Vagina (tissue), 2 donors: ENCODE measurements at regions not wholly inside any gene's neighbourhood (a gene's known extent, or its start where the extent isn't known, plus 50 kb on each side); places are given as distances from the start of the nearest gene placed in this dataset.
"Not testable (repeated sequence)": the region's sequence is repeated elsewhere in the genome, so short reads cannot be mapped to it uniquely, and the experiment has no call there.

Experiments used
- DNase-seq, 2 donors: peaks; one replicate each; pipeline ENCODE4 v3.0.0-alpha.2; 2017; ENCODE audit errors: extremely low spot score in 2 of 2
- H3K27ac ChIP-seq: fragments of 200-600 bp; sonication (generic); one replicate; pipeline ENCODE4 v1.5.1; 2019
- H3K27me3 ChIP-seq: fragments of 200-600 bp; sonication (generic); one replicate; pipeline ENCODE4 v1.5.1; 2019
- H3K36me3 ChIP-seq, 2 donors: fragments of 200-600 bp; sonication (generic); one replicate each; pipeline ENCODE4 v1.5.1; 2017 to 2019
- H3K4me1 ChIP-seq: fragments of 200-600 bp; sonication (generic); one replicate; pipeline ENCODE4 v1.5.1; 2019
- H3K4me3 ChIP-seq, 2 donors: fragments of 200-600 bp; sonication (generic); 1 replicate in 1 of 2; 2 replicates in 1 of 2; pipeline ENCODE4 v1.5.1; 2016 to 2019
- H3K9me3 ChIP-seq: fragments of 200-600 bp; sonication (generic); one replicate; pipeline ENCODE4 v1.5.1; 2019
- POLR2A ChIP-seq, 2 donors: fragments of 450-650 bp; IDR thresholded peaks; one replicate each; pipeline ENCODE4 v1.6.1; 2017; ENCODE audit warnings: antibody characterized with exemption in 2 of 2, mild to moderate bottlenecking in 2 of 2, moderate library complexity in 2 of 2
- POLR2AphosphoS5 ChIP-seq, 2 donors: sonication (generic); formaldehyde crosslinking; IDR thresholded peaks; one replicate each; pipeline ENCODE4 v1.9.0; 2017; ENCODE audit warnings: antibody characterized with exemption in 2 of 2, mild to moderate bottlenecking in 2 of 2, low read depth in 1 of 2; ENCODE audit not compliant: insufficient read depth in 1 of 2
- intact Hi-C: fragments of 100-400 bp; cut with DNase I; formaldehyde crosslinking; loops from one replicate; pipeline ENCODE4 v1.15.1; 2023

GRCh38 chr16:29294400-29294933 is 112.0 kb downstream of the NPIPB11 start:
- intact Hi-C loops, DNase-seq, H3K27ac ChIP-seq, H3K9me3 ChIP-seq, H3K4me3 ChIP-seq, H3K36me3 ChIP-seq, H3K27me3 ChIP-seq: not testable (repeated sequence)
- peaks cover 26% of the 10 kb centered on the region for H3K4me1 ChIP-seq

- H3K4me1 ChIP-seq, result peaks cover 33% of the 10 kb centered on the region
- H3K4me3 ChIP-seq, H3K9me3 ChIP-seq, intact Hi-C loops, H3K36me3 ChIP-seq, DNase-seq, H3K27me3 ChIP-seq: not testable (repeated sequence)
- H3K27ac ChIP-seq, result peak overlapping the region; percentile 83
These were observed 113.0 kb downstream of the NPIPB11 start for GRCh38 chr16:29293545-29293944.

GRCh38 chr16:29292952-29293471 is 113.5 kb downstream of the NPIPB11 start:
- Histone ChIP-seq H3K4me1 (peaks cover 33% of the 10 kb centered on the region), H3K27ac (peak overlapping the region; percentile 83)
- H3K4me3 ChIP-seq, DNase-seq, H3K36me3 ChIP-seq, intact Hi-C loops, H3K27me3 ChIP-seq, H3K9me3 ChIP-seq: not testable (repeated sequence)

DNA sequence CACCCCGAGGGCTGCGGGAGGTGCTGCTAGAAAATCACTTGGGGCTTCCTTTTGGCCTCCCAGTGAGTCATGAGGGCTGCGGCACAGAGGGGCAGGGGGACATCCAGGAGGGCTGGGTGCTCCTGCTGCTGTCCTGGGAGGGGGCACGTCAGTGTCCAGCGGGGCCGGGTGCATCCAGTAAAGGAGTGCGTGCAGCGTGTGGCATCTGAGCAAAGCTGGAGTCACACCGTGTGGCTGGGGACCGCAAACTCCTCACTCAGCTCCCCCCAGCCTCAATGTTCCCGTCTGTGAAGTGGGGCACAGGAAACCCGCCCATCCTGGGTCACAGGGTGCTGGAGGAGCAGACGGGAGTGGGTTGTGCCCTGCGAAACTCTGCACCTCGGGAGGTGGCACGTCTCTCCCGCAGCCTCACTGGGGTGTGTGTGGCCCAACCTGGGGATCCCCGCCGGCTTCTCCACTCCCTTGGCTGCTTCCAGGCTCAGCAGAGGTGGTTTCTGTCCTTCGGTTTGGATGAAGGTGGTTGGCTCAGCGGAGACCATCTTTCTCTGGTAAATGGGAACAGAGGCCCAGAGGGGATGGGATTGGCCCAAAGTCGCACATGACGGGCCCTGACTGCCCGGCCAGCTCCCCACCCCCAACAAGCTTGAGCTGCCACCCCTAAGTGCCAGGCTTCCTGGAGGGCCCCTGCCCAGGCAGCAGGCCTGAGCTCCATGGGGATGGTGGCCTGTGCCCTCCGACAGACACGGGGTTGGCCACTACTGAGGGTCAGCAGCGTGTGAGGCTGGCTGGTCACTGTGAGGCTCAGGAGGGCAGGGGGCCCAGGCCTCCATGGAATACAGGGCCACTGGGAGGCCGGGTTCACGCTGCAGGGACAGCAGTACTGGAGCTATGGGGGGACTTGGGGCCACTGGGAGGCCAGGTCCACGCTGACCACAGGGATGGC is 114.9 kb downstream of the NPIPB11 start:
- H3K9me3 ChIP-seq, DNase-seq, H3K27me3 ChIP-seq, H3K4me3 ChIP-seq, H3K36me3 ChIP-seq, intact Hi-C loops: not testable (repeated sequence)
- Histone ChIP-seq H3K4me1 (peaks cover 38% of the 10 kb centered on the region), H3K27ac (peak overlapping the region; percentile 83)

DNA sequence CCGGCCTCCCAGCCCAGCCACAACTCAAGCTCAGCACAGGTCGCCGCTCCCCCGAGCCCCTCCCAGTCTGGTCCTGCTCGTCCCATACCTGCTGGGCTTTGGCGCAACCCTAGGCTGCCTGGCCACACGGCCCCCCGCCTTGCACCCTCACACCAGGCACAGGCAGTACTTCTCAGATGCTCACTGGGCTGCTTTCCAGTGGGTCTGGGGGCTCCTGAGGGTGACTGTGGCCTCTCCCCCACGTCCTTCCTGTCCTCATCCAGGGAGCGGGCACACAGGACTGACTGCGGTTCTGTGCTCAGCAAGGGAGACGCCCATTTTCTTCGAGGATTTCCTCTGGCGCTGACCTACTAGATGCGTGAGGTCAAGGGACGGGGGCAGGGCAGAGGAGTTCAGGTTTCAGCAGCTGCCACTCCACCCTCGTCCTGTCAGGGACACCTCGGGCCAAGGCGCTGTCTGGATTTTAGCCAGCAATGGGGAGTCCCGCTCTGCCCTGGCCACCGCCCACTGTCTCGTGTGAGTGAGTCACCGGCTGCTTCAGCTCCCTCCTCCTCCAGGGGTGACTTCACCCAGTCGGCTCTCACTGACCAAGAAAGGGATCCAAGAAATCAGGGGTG is 115.8 kb downstream of the NPIPB11 start:
- peak in 1 of 2 donors; percentile 97 for DNase-seq
- Histone ChIP-seq H3K9me3 (no peaks in the 10 kb centered on the region), H3K4me1 (peaks cover 38% of the 10 kb centered on the region), H3K27me3 (no peaks in the 10 kb centered on the region), H3K4me3 (peak overlapping the region; percentile 20 to 28), H3K27ac (peak overlapping the region; percentile 83), H3K36me3 (no peaks in the 10 kb centered on the region)
- intact Hi-C loops, result no loop called here
- TF ChIP-seq POLR2A (IDR thresholded peaks at IDR 0.05), result no peak
- TF ChIP-seq POLR2AphosphoS5 (IDR thresholded peaks at IDR 0.05; ENCODE audit: insufficient read depth in 1 of 2, low read depth in 1 of 2), result peak; percentile 83 to 96

- H3K27me3 ChIP-seq, H3K4me3 ChIP-seq, DNase-seq, H3K9me3 ChIP-seq, intact Hi-C loops, H3K36me3 ChIP-seq: not testable (repeated sequence)
- Histone ChIP-seq H3K27ac (peak overlapping the region; percentile 83), H3K4me1 (peaks cover 44% of the 10 kb centered on the region)
These were observed 116.8 kb downstream of the NPIPB11 start for GRCh38 chr16:29289516-29290239.

- intact Hi-C loops, DNase-seq: not testable (repeated sequence)
These were observed 117.6 kb downstream of the NPIPB11 start for GRCh38 chr16:29288711-29289474.

DNA sequence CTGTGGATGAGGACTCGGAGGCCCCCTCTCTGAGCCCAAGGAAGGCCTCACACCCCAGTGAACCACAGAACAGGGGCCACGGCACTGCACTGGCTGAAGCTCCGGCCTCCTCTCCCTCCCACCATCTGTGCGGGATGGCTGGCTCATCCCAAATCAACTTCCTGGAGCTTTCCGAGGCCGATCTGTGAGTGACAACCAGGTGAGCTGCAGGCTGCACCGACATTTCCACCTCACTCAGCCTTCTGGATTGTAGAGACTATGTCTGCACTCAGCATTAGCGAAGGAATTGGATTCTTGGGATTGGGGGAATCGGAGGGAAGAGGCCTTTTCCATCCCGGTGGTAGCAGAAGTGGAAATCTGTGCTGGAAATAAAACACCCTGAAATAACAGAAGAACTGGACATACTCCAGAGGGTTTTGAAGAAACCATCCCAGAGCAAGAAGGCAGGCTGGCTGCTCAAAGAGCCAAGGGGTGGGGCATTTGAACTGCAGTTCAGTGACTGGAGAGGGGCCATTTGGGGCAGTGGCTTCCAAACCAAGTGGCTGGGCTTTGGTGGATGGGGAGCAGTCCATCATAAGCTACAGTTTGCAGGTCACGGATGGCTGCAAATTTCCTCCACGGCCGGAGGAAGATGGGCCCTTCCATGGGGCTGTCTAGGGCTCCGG is 118.5 kb downstream of the NPIPB11 start:
- intact Hi-C loops, DNase-seq, H3K36me3 ChIP-seq, H3K9me3 ChIP-seq, H3K4me3 ChIP-seq, H3K27me3 ChIP-seq: not testable (repeated sequence)
- H3K4me1 ChIP-seq, result peaks cover 44% of the 10 kb centered on the region
- H3K27ac ChIP-seq, result peak overlapping the region; percentile 83

More at GRCh38 chr16:29288711-29289474, 117.6 kb downstream of the NPIPB11 start:
- not testable (repeated sequence) for H3K36me3 ChIP-seq, H3K9me3 ChIP-seq, H3K27me3 ChIP-seq, H3K4me3 ChIP-seq
- peak; percentile 57 to 84 for TF ChIP-seq POLR2AphosphoS5 (IDR thresholded peaks at IDR 0.05; ENCODE audit: insufficient read depth in 1 of 2, low read depth in 1 of 2)
- peaks cover 44% of the 10 kb centered on the region for H3K4me1 ChIP-seq
- peak overlapping the region; percentile 83 for H3K27ac ChIP-seq

DNA sequence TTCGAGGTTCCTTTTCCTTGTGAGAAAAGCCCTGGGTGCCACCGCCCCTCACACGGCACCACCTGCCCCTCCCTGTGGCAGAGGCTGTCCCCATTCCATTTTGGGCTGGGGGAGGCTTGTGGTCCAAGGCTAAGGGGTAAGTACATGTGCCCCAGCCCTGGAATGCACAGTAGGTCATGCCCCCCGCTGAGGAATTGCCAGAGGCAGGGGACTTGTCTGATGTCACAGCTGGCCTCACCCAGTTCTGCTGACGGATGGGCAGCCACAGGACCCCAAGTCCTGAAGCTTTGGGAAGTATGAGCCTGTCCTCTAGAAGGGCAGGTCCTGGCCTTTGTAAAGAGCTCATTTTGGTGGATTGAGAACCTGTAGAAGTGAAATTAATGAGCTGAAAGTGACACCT is 119.3 kb downstream of the NPIPB11 start:
- DNase-seq, intact Hi-C loops: not testable (repeated sequence)
- peaks cover 44% of the 10 kb centered on the region for H3K4me1 ChIP-seq

GRCh38 chr16:29286796-29287195 is 119.7 kb downstream of the NPIPB11 start:
- H3K9me3 ChIP-seq, DNase-seq, H3K27me3 ChIP-seq, H3K4me3 ChIP-seq, intact Hi-C loops, H3K36me3 ChIP-seq: not testable (repeated sequence)
- Histone ChIP-seq H3K27ac (peak overlapping the region; percentile 83), H3K4me1 (peaks cover 40% of the 10 kb centered on the region)

More for the DNA sequence above, 119.3 kb downstream of the NPIPB11 start:
- not testable (repeated sequence) for H3K9me3 ChIP-seq, H3K27me3 ChIP-seq, H3K36me3 ChIP-seq, H3K4me3 ChIP-seq
- H3K27ac ChIP-seq, result peak overlapping the region; percentile 83

DNA sequence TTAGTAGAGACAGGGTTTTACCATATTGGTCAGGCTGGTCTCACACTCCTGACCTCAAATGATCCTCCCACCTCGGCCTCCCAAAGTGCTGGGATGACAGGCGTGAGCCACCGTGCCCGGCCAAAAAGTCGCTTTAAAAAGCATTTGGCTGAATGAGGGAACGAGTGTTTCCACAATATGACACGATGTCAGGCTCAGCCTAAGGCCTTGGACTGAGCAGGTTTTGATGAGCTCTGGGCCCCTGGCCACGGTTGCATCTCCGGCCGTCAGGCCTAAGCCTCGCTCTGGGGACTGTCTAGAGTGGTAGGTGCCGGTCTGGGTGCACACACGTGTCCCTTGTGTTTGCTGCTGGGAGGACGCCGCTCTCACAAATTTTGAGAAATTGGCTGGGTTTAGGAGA is 120.3 kb downstream of the NPIPB11 start:
- H3K9me3 ChIP-seq, H3K4me3 ChIP-seq, H3K36me3 ChIP-seq, intact Hi-C loops, DNase-seq, H3K27me3 ChIP-seq: not testable (repeated sequence)
- Histone ChIP-seq H3K27ac (peak overlapping the region; percentile 83), H3K4me1 (peaks cover 34% of the 10 kb centered on the region)
